GM18505 (cell line): ENCODE measurements at regions not wholly inside any gene's neighbourhood (a gene's known extent, or its start where the extent isn't known, plus 50 kb on each side); places are given as distances from the start of the nearest gene placed in this dataset.
"Not testable (repeated sequence)": the region's sequence is repeated elsewhere in the genome, so short reads cannot be mapped to it uniquely, and the experiment has no call there.

Source experiments
- ATAC-seq: cut with Tn5 transposase; IDR thresholded peaks from one replicate; pipeline ENCODE4 v1.9.1; 2021; ENCODE audit not compliant: unreplicated experiment
- POLR2A ChIP-seq: IDR thresholded peaks from 4 replicates; pipeline ENCODE4 v1.6.1; 2011; ENCODE audit warnings: borderline replicate concordance; ENCODE audit not compliant: insufficient read depth, insufficient read length; ENCODE audit errors: extremely low read depth

- no peak for ATAC-seq
- no peak for TF ChIP-seq POLR2A
Observed at GRCh38 chr6:67916399-67916798, 718.7 kb upstream of the ADGRB3 start.

DNA sequence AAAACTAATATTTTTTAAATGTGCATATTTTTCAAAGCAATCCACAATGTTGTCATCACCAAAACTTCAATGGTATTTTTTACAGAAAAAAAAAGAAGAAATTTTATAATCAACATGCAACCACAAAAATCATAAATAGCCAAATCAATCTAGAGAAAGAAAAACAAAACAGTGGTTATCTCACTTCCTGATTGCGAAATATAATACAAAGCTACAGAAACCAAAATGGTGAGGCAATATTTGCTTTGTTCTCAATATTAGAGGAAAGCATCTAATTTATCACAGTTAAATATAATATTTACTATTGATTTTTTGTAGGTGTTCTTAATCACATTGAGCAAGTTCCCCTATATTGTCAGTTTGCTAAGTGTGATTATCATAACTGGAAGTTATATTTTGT lies 720.7 kb upstream of the ADGRB3 start:
- no peak for TF ChIP-seq POLR2A
- ATAC-seq = no peak

- no peak for ATAC-seq
- no peak for TF ChIP-seq POLR2A
Observed at GRCh38 chr6:67909354-67909753, 725.7 kb upstream of the ADGRB3 start.

DNA sequence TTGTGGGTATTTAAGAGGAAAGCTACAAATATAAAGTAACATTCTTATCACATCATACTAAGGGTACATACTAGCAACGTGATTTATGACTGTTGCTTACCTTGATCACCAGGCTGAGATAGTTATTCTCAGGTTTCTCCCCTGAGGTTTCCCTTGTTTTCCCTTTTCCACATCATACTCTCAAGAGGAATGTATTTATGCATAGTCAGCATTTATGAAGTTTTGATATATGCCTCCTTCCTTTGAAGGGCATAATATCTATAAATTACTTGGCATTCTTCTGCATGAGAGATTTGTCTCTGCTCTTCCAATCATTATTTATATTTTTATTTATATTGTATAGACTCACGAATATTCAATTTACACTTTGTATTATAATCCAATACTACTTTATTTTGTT lies 726.7 kb upstream of the ADGRB3 start:
- ATAC-seq = no peak
- TF ChIP-seq POLR2A = no peak

DNA sequence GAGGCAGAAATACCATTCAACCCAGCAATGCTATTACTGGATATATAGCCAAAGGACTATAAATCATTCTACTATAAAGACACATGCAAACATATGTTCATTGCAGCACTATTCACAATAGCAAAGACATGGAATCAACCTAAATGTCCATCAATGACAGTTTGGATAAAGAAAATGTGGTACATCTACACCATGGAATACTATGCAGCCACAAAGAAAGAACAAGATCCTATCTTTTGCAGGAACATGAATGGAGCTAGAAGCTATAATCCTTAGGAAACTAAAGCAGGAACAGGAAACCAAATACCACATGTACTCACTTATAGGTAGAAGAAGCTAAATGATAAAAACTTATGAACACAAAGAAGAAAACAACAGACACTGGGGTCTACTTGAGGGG lies 730.3 kb upstream of the ADGRB3 start:
- not testable (repeated sequence) for ATAC-seq

DNA sequence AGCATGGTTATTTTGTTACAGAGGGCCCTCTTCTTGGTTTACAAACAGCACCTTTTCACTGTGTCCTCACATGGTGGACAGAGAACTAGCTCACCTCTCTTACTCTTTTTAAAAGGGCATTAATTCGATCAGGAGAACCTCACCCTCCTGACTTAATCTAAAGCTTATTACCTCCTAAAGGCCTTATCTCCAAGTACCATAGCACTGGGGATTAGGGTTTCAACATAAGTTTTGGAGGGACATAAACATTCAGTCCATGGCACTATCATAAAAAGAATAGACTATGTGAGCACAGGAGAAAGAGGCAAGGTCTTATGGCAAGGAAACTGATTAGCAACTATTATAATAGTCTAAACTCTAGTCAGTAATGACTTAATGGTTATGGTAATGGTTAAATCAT lies 736.2 kb upstream of the ADGRB3 start:
- no peak for TF ChIP-seq POLR2A
- no peak for ATAC-seq

GRCh38 chr6:67897998-67898607 lies 737.0 kb upstream of the ADGRB3 start:
- no peak for ATAC-seq
- no peak for TF ChIP-seq POLR2A

DNA sequence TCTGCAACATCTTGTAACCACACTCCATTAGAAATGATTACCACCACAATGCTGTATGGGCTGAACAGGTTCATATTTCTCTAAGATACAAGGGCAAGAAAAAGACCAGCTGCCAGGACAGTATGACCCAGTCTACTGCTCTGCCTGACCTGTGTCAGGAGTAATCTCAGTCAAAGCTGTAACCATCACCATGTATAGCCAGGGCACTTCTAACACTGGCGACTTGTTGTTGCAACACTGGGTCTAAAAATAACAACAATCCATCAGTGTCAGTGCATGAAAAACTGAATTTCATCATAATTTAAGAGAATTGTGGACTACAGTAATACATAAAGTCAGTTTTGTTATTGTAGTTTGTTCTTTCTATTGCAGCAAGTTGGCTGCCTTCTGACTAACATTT lies 738.6 kb upstream of the ADGRB3 start:
- ATAC-seq = no peak

DNA sequence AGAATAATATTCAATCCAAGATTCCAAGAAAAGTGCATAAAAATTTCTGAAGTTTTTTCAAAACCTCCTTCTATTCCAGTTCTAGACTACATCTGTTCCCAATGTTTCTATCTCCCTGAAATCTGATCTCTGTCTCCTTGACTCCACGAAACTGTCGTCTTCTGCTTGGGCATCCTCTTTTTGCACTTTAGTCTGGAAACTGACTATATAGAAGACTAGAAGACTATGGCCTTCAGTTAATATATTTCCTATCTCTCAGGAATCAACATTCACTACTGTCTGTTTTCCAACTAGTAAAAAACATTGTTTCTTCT lies 745.4 kb upstream of the ADGRB3 start:
- no peak for ATAC-seq
- no peak for TF ChIP-seq POLR2A

More for the DNA sequence above, 738.6 kb upstream of the ADGRB3 start:
- no peak for TF ChIP-seq POLR2A

GRCh38 chr6:67888886-67889681 lies 746.0 kb upstream of the ADGRB3 start:
- TF ChIP-seq POLR2A = no peak
- no peak for ATAC-seq

GRCh38 chr6:67888546-67888885 lies 746.6 kb upstream of the ADGRB3 start:
- no peak for ATAC-seq
- TF ChIP-seq POLR2A = no peak

DNA sequence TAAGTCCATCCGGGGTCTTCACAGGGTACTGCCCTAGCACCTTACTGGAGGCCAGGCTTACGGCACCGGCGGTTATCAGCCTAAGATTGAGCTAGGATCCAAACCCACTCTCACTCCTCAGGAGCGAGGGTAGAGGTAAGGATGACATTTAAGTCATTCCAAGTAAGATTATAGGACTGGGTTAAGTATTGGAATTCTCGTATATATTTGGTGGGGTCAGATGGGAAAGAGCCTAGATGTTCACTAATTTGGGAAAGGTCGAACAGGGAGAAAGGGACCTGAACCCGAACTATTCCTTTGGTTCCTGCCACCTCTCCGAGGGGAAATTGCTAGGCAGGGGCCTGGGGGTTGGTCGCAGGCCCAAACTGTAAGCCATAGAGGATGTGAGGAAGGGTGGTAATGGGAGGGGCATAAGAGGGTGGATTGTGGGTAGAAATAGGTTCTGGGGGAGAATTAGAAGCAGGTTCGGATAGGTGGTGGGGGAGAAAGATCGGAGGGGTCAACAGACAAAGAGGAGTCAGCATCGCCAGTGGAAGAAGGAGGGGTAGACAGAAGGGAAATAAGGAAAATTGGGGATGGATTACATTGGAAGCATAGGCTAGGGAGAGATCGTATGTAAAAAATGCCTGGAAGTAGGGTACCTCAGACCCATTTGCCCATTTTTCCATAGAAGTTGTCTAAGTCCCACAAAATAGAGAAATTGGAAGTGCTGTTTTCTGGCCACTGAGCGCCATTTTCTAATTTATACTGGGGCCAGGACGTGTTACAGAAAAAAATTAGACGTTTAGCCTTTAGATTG lies 747.1 kb upstream of the ADGRB3 start:
- ATAC-seq = no peak
- no peak for TF ChIP-seq POLR2A

- no peak for ATAC-seq
- no peak for TF ChIP-seq POLR2A
Observed at GRCh38 chr6:67887419-67887746, 747.7 kb upstream of the ADGRB3 start.

- ATAC-seq = no peak
- TF ChIP-seq POLR2A = no peak
Observed at GRCh38 chr6:67886840-67887292, 748.2 kb upstream of the ADGRB3 start.
